ENCODE measurements at regions not wholly inside any gene's neighbourhood (a gene's known extent, or its start where the extent isn't known, plus 50 kb on each side); places are given as distances from the start of the nearest gene placed in this dataset.

GRCh38 chr7:145175366-145175765 is 339.5 kb upstream of the TPK1 start:
- TF ChIP-seq CTCF (IDR thresholded peaks at IDR 0.05) (no peak), POLR2A (IDR thresholded peaks at IDR 0.05) (no peak)

All from thyroid gland (tissue), 4 donors.